ENCODE measurements at regions not wholly inside any gene's neighbourhood (a gene's known extent, or its start where the extent isn't known, plus 50 kb on each side); places are given as distances from the start of the nearest gene placed in this dataset.

DNA sequence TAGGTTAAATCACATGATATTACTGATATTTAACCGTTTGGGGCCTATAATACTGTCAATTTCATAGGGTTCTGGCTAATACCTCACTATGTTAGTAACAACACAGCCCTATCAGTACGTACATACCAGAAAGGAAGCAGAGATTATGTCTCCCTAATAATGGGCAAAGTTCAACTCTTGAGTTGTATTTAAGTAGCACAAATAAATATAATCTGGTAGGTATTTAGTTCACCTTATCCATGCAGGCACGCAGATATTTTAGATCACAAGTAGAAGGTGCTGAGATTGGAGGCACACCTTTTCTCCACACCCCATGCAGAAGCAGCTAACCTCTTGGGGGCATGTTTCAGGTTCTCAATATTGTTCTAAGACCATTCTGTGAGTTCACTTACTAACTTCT lies 118.9 kb downstream of the IRS1 start:
- no peak overlapping the region for H3K27ac ChIP-seq (ENCODE audit: low read length)
- H3K4me1 ChIP-seq (ENCODE audit: control insufficient read depth, low read depth, low read length), result no peaks in the 10 kb centered on the region
- H3K9ac ChIP-seq (ENCODE audit: low read length), result no peak overlapping the region
- no peaks in the 10 kb centered on the region for H3K27me3 ChIP-seq (ENCODE audit: control insufficient read depth, insufficient read depth, low read length)
- H3K36me3 ChIP-seq (ENCODE audit: control insufficient read depth, low read depth, low read length), result no peaks in the 10 kb centered on the region
- no peaks in the 10 kb centered on the region for H3K9me3 ChIP-seq (ENCODE audit: control insufficient read depth, low read depth, low read length)
- no peak overlapping the region for H3K4me3 ChIP-seq (ENCODE audit: low read length)

DNA sequence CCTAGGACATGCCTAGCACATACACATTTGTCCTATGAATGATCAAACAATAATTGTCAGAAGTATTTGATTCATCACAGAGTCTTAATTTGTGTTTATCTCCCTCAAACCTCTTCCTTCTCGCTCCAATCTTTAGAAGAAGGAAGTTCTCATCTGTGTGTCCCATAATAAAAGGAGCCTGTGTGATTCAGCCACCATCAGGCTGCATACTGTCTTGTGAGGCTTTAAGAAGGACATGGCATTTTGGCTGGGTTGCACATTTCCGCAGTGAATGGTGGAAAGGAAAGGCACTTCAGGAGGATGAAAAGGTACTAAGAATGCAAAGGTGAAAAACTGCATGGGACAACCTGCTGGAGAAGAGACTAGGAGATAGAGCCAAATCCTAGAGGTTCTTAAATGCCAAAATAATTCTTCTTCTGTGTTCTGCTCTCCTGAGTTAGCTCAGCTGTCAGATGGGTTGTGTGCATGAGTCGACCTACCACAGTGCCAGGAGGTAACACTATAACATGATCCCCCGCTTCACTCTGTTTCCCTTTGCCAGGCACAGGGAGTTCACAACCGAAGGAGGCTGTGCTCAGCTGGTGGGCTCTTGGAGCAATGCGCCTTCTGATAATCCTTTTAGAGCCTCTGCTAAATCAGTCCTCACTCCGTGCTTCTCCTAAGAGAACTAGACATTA lies 120.1 kb downstream of the IRS1 start:
- Histone ChIP-seq H3K9me3 (ENCODE audit: control insufficient read depth, low read depth, low read length) (no peaks in the 10 kb centered on the region), H3K9ac (ENCODE audit: low read length) (no peak overlapping the region), H3K4me3 (ENCODE audit: low read length) (no peak overlapping the region), H3K27ac (ENCODE audit: low read length) (no peak overlapping the region), H3K4me1 (ENCODE audit: control insufficient read depth, low read depth, low read length) (no peaks in the 10 kb centered on the region), H3K36me3 (ENCODE audit: control insufficient read depth, low read depth, low read length) (no peaks in the 10 kb centered on the region), H3K27me3 (ENCODE audit: control insufficient read depth, insufficient read depth, low read length) (no peaks in the 10 kb centered on the region)

DNA sequence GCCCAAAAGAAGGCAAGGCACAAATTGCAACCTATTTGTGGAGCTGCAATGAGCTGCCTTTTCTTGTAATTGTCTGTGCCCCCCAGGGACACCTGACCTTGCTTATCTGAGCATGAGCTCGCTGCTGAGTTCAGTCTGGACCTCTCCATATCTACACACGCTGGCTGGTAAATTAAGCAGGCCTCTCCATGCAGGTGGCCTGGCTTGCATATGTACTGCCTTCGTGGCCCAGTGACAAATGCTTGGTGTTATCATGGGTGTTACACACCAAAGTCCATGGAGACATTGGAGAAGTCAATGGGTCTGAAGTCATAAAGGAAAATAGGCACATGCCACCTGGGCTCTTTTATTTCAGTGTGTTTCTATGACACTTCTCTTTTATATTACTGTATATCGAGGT lies 121.2 kb downstream of the IRS1 start:
- Histone ChIP-seq H3K4me3 (ENCODE audit: low read length) (no peak overlapping the region), H3K36me3 (ENCODE audit: control insufficient read depth, low read depth, low read length) (no peaks in the 10 kb centered on the region), H3K27ac (ENCODE audit: low read length) (no peak overlapping the region), H3K9ac (ENCODE audit: low read length) (no peak overlapping the region), H3K9me3 (ENCODE audit: control insufficient read depth, low read depth, low read length) (no peaks in the 10 kb centered on the region), H3K27me3 (ENCODE audit: control insufficient read depth, insufficient read depth, low read length) (no peaks in the 10 kb centered on the region), H3K4me1 (ENCODE audit: control insufficient read depth, low read depth, low read length) (no peaks in the 10 kb centered on the region)

DNA sequence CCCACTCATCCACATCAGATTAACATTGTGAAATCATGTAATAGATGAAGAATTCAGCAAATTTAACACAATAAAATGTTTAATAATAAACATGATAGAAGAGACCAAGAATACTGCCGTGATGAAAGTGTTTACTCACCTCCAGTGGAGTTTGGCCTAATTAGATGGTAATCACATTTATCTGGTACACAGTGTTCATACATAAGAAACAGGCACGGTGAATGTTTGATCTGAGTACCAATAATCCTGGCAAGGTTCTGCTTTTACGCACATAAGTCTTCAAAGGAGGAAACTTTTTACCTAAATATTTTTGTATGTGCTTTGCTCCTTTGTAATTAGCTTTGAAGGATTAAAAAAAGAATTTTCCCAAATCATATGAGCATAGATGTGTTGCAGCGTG lies 122.5 kb downstream of the IRS1 start:
- Histone ChIP-seq H3K27ac (ENCODE audit: low read length) (no peak overlapping the region), H3K36me3 (ENCODE audit: control insufficient read depth, low read depth, low read length) (no peaks in the 10 kb centered on the region), H3K9ac (ENCODE audit: low read length) (no peak overlapping the region), H3K27me3 (ENCODE audit: control insufficient read depth, insufficient read depth, low read length) (no peaks in the 10 kb centered on the region), H3K4me3 (ENCODE audit: low read length) (no peak overlapping the region), H3K9me3 (ENCODE audit: control insufficient read depth, low read depth, low read length) (no peaks in the 10 kb centered on the region), H3K4me1 (ENCODE audit: control insufficient read depth, low read depth, low read length) (no peaks in the 10 kb centered on the region)

DNA sequence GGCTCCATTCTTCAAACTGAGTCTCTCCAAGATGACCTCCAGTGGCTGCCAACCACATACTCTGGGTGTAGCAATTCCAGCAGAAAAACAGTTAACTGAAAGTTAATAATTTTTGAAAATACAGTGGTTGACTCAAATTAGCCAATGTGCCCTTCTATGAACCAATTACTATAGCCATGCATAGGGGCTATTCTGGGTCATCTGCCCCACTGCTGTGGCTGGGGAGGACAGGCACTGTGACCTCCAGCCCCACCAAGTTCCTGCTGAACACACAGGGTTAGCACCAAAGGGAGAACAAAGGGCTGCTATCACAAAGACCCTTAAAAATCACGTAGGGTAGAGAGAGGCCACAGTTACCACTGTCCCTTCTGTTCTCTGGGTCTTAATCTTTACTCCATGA lies 123.0 kb downstream of the IRS1 start:
- Histone ChIP-seq H3K36me3 (ENCODE audit: control insufficient read depth, low read depth, low read length) (no peaks in the 10 kb centered on the region), H3K27ac (ENCODE audit: low read length) (no peak overlapping the region), H3K4me3 (ENCODE audit: low read length) (no peak overlapping the region)

DNA sequence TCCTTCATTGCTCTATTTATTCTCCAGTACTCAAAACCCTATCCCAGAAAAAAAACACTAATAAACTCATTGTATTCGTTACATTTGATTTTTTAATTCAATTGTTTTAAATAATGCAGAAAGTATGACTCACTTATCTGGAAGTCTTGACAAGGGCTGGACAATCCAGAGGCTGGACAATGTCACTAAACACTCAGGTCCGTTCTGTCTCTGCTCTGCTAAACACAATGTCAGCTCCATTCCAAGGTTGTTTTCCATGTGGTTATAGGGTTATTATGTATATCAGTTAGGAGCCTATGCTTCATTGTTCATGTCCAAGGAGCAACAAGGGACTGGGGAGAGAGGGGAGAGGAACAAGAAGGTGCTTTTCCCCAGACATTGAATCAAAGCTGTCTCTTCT lies 125.5 kb downstream of the IRS1 start:
- H3K9ac ChIP-seq (ENCODE audit: low read length), result no peak overlapping the region
- H3K4me1 ChIP-seq (ENCODE audit: control insufficient read depth, low read depth, low read length), result no peaks in the 10 kb centered on the region
- no peaks in the 10 kb centered on the region for H3K9me3 ChIP-seq (ENCODE audit: control insufficient read depth, low read depth, low read length)
- no peak overlapping the region for H3K4me3 ChIP-seq (ENCODE audit: low read length)
- no peaks in the 10 kb centered on the region for H3K36me3 ChIP-seq (ENCODE audit: control insufficient read depth, low read depth, low read length)
- H3K27me3 ChIP-seq (ENCODE audit: control insufficient read depth, insufficient read depth, low read length), result no peaks in the 10 kb centered on the region
- H3K27ac ChIP-seq (ENCODE audit: low read length), result no peak overlapping the region

More for the DNA sequence above, 123.0 kb downstream of the IRS1 start:
- no peaks in the 10 kb centered on the region for H3K9me3 ChIP-seq (ENCODE audit: control insufficient read depth, low read depth, low read length)
- H3K27me3 ChIP-seq (ENCODE audit: control insufficient read depth, insufficient read depth, low read length), result no peaks in the 10 kb centered on the region
- no peaks in the 10 kb centered on the region for H3K4me1 ChIP-seq (ENCODE audit: control insufficient read depth, low read depth, low read length)
- H3K9ac ChIP-seq (ENCODE audit: low read length), result no peak overlapping the region

DNA sequence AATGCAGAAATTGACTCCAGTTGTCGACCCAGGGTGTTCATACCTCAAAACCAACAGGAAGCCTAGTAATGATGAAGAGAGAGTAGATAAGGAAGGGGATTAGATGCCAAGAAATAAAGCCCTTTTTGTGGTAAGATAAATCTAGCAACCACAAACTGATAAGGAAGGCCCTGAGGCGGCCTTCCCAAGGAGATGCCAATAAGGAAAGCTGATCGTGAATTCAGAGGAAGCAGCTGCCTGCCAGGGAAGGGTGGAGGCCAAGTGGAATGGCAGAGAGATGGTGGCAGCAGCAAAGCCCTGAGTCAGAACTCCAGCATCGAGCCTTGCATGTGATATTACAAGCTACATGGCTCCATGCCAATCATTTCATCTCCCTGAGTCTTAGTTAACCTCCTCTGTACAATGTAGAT lies 126.3 kb downstream of the IRS1 start:
- Histone ChIP-seq H3K27ac (ENCODE audit: low read length) (no peak overlapping the region), H3K9ac (ENCODE audit: low read length) (no peak overlapping the region), H3K36me3 (ENCODE audit: control insufficient read depth, low read depth, low read length) (no peaks in the 10 kb centered on the region), H3K9me3 (ENCODE audit: control insufficient read depth, low read depth, low read length) (no peaks in the 10 kb centered on the region), H3K4me1 (ENCODE audit: control insufficient read depth, low read depth, low read length) (no peaks in the 10 kb centered on the region), H3K27me3 (ENCODE audit: control insufficient read depth, insufficient read depth, low read length) (no peaks in the 10 kb centered on the region), H3K4me3 (ENCODE audit: low read length) (no peak overlapping the region)

DNA sequence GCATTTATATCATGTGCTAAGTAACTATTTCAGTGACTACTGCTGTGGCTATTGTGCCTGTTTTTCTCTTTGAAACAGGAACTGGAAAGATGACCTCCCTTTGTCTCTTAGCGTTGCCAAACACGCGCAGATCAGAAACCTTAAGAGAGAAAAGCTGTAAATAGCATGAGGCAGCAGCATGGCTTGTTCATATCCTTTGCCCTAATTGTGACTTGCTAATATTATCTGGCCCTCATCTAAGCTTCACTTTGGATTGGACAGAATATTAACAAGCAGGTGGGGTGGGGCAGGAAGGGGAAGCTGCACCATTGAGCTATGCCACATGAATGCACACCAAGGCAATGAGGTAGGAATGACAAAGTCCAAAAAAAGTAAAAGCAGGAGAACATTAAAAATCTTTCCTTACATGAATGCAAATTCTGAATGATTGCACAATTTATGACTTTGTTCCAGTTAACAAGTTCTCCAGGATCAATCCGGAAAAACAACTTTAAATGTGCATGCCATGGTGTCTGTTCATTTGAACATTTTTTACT lies 128.4 kb downstream of the IRS1 start:
- Histone ChIP-seq H3K27ac (ENCODE audit: low read length) (no peak overlapping the region), H3K36me3 (ENCODE audit: control insufficient read depth, low read depth, low read length) (no peaks in the 10 kb centered on the region), H3K4me3 (ENCODE audit: low read length) (no peak overlapping the region), H3K27me3 (ENCODE audit: control insufficient read depth, insufficient read depth, low read length) (no peaks in the 10 kb centered on the region), H3K4me1 (ENCODE audit: control insufficient read depth, low read depth, low read length) (no peaks in the 10 kb centered on the region), H3K9me3 (ENCODE audit: control insufficient read depth, low read depth, low read length) (no peaks in the 10 kb centered on the region), H3K9ac (ENCODE audit: low read length) (no peak overlapping the region)

DNA sequence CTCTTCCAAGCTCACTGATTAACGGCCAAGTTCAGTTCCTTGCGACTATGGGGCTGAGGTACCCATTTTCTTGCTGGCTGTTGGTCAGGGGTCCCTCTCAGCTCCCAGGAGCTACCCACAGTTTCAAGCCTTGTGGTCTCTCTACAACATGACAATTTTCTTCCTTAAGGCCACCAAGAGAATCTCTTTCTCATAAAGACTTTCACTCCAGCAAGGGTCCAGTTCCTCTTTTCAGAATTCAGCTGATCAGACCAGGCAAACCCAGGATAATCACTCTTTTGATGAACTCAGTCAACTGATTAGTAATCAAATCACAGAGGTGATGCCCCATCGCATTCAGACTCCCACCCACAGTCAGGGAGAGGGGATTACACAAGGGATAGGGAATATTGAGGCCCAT lies 129.7 kb downstream of the IRS1 start:
- Histone ChIP-seq H3K27ac (ENCODE audit: low read length) (no peak overlapping the region), H3K27me3 (ENCODE audit: control insufficient read depth, insufficient read depth, low read length) (no peaks in the 10 kb centered on the region)

DNA sequence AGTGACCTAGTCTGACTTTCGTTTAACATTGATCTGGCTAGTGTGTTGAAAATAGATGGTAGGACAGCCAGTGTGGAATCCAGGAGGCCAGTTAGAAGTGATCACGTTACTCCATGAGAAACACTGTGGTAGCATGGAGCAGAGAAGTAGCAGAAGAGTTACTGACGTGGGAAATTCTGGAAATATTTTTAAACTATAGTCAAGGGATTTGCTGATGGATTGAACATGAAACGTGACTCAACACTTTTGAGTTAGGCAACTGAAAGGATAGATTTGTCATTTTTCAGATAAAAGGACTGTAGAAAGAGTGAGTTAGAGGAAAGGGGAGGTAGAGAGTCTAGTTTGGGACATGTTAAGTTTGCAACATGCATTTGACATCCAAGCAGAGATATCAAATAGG lies 130.4 kb downstream of the IRS1 start:
- H3K9me3 ChIP-seq (ENCODE audit: control insufficient read depth, low read depth, low read length), result no peaks in the 10 kb centered on the region
- H3K4me3 ChIP-seq (ENCODE audit: low read length), result no peak overlapping the region
- no peak overlapping the region for H3K9ac ChIP-seq (ENCODE audit: low read length)
- H3K36me3 ChIP-seq (ENCODE audit: control insufficient read depth, low read depth, low read length), result no peaks in the 10 kb centered on the region
- H3K4me1 ChIP-seq (ENCODE audit: control insufficient read depth, low read depth, low read length), result no peaks in the 10 kb centered on the region
- no peaks in the 10 kb centered on the region for H3K27me3 ChIP-seq (ENCODE audit: control insufficient read depth, insufficient read depth, low read length)
- no peak overlapping the region for H3K27ac ChIP-seq (ENCODE audit: low read length)

More for the DNA sequence above, 129.7 kb downstream of the IRS1 start:
- Histone ChIP-seq H3K36me3 (ENCODE audit: control insufficient read depth, low read depth, low read length) (no peaks in the 10 kb centered on the region), H3K9me3 (ENCODE audit: control insufficient read depth, low read depth, low read length) (no peaks in the 10 kb centered on the region), H3K4me1 (ENCODE audit: control insufficient read depth, low read depth, low read length) (no peaks in the 10 kb centered on the region), H3K4me3 (ENCODE audit: low read length) (no peak overlapping the region), H3K9ac (ENCODE audit: low read length) (no peak overlapping the region)

DNA sequence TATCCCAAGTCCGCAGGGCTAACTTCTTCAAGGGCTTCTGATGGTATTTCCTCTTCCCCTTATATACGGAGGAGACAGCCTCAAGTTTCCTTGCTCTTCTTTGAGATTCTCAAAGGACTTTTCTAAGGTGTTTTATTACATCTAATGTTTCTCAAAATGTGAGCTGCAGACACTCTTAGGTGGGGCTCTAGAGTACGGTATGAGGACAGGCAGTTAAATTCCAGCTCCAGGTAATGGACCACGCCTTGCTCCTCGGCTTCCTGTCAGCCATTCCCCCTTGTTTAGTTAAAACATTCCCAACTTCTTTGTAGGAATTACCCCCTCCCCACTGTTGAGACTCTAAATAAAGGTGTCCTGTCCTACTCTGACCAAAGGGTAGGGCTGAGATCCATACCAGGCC lies 131.9 kb downstream of the IRS1 start:
- Histone ChIP-seq H3K36me3 (ENCODE audit: control insufficient read depth, low read depth, low read length) (no peaks in the 10 kb centered on the region), H3K27me3 (ENCODE audit: control insufficient read depth, insufficient read depth, low read length) (no peaks in the 10 kb centered on the region), H3K9me3 (ENCODE audit: control insufficient read depth, low read depth, low read length) (no peaks in the 10 kb centered on the region), H3K4me3 (ENCODE audit: low read length) (no peak overlapping the region), H3K27ac (ENCODE audit: low read length) (no peak overlapping the region), H3K4me1 (ENCODE audit: control insufficient read depth, low read depth, low read length) (no peaks in the 10 kb centered on the region), H3K9ac (ENCODE audit: low read length) (no peak overlapping the region)

DNA sequence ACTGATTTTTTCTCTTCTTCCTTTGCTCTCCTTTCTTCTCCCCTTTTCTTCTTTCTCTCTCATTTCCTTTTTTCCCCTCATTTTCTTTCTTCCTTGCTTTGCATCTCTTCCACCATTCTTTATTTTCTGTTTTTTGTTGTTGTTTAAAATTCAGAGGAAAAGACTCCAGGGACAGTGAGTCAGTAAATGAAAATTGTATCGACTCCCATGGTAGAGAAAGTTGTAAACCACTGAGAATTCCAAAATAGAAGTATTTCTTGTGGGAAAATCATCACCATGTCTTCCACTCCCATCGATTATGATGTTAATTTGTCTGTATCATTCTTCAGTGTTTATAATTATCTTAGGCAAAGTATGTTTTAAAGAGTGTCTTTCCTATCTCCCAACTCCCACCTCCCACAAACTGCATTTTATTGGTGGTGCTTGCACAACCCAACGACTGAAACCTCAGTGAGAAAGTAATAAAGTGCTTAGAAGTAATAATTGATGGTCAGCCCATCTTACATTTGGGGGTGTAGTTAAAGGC lies 134.3 kb downstream of the IRS1 start:
- Histone ChIP-seq H3K36me3 (ENCODE audit: control insufficient read depth, low read depth, low read length) (no peaks in the 10 kb centered on the region), H3K27ac (ENCODE audit: low read length) (no peak overlapping the region), H3K27me3 (ENCODE audit: control insufficient read depth, insufficient read depth, low read length) (no peaks in the 10 kb centered on the region), H3K4me1 (ENCODE audit: control insufficient read depth, low read depth, low read length) (no peaks in the 10 kb centered on the region), H3K9ac (ENCODE audit: low read length) (no peak overlapping the region), H3K9me3 (ENCODE audit: control insufficient read depth, low read depth, low read length) (no peaks in the 10 kb centered on the region), H3K4me3 (ENCODE audit: low read length) (no peak overlapping the region)
